Hematopoietic multipotent progenitor cell treated with erythropoietin and hydrocortisone succinate and interleukin-3 and kit ligand, for 8 days (in vitro differentiated cells): ENCODE measurements at regions not wholly inside any gene's neighbourhood (a gene's known extent, or its start where the extent isn't known, plus 50 kb on each side); places are given as distances from the start of the nearest gene placed in this dataset.

Experiments
- DNase-seq: peaks from one replicate; pipeline ENCODE4 v3.0.0-alpha.2; 2015

- DNase-seq = no peak
Measured at GRCh38 chr11:16685914-16686313, 52.5 kb upstream of the C11orf58 start.

GRCh38 chr11:16678466-16679116 is 59.9 kb upstream of the C11orf58 start:
- no peak for DNase-seq

GRCh38 chr11:16669799-16670415 is 68.5 kb upstream of the C11orf58 start:
- DNase-seq = no peak

- peak; percentile 42 for DNase-seq
Measured at GRCh38 chr11:16632295-16633200, 105.9 kb upstream of the C11orf58 start.

GRCh38 chr11:16630651-16631050 is 107.8 kb upstream of the C11orf58 start:
- DNase-seq = no peak

- no peak for DNase-seq
Measured at GRCh38 chr11:16618431-16618830, 120.0 kb upstream of the C11orf58 start.

- DNase-seq = no peak
Measured at GRCh38 chr11:16615480-16615879, 123.0 kb upstream of the C11orf58 start.

- DNase-seq = peak; percentile 78
Measured at GRCh38 chr11:16613512-16614381, 124.7 kb upstream of the C11orf58 start.

- no peak for DNase-seq
Measured at GRCh38 chr11:16613262-16613511, 125.3 kb upstream of the C11orf58 start.

GRCh38 chr11:16612566-16613261 is 125.7 kb upstream of the C11orf58 start:
- DNase-seq = no peak

GRCh38 chr11:16611926-16612565 is 126.4 kb upstream of the C11orf58 start:
- DNase-seq = no peak

- DNase-seq = no peak
Measured at GRCh38 chr11:16611401-16611921, 127.0 kb upstream of the C11orf58 start.

GRCh38 chr11:16610738-16611388 is 127.6 kb upstream of the C11orf58 start:
- DNase-seq = no peak

- DNase-seq = no peak
Measured at GRCh38 chr11:16610213-16610737, 128.2 kb upstream of the C11orf58 start.

GRCh38 chr11:16609769-16610168 is 128.7 kb upstream of the C11orf58 start:
- DNase-seq = no peak

- peak; percentile 58 for DNase-seq
Measured at GRCh38 chr11:16607675-16608644, 130.5 kb upstream of the C11orf58 start.

GRCh38 chr11:16606784-16607674 is 131.4 kb upstream of the C11orf58 start:
- no peak for DNase-seq
